Stomach (tissue), 4 donors: ENCODE measurements at regions not wholly inside any gene's neighbourhood (a gene's known extent, or its start where the extent isn't known, plus 50 kb on each side); places are given as distances from the start of the nearest gene placed in this dataset.

Source experiments
- EP300 ChIP-seq: sonication (generic); formaldehyde crosslinking; IDR thresholded peaks from one replicate; pipeline ENCODE4 v1.6.1; 2017; ENCODE audit warnings: antibody characterized with exemption
- POLR2A ChIP-seq, 4 donors: fragments of 450-650 bp; IDR thresholded peaks; one replicate each; pipeline ENCODE4 v1.6.1; 2016; ENCODE audit warnings: antibody characterized with exemption in 4 of 4, control low read depth in 2 of 4, mild to moderate bottlenecking in 1 of 4, moderate library complexity in 1 of 4

DNA sequence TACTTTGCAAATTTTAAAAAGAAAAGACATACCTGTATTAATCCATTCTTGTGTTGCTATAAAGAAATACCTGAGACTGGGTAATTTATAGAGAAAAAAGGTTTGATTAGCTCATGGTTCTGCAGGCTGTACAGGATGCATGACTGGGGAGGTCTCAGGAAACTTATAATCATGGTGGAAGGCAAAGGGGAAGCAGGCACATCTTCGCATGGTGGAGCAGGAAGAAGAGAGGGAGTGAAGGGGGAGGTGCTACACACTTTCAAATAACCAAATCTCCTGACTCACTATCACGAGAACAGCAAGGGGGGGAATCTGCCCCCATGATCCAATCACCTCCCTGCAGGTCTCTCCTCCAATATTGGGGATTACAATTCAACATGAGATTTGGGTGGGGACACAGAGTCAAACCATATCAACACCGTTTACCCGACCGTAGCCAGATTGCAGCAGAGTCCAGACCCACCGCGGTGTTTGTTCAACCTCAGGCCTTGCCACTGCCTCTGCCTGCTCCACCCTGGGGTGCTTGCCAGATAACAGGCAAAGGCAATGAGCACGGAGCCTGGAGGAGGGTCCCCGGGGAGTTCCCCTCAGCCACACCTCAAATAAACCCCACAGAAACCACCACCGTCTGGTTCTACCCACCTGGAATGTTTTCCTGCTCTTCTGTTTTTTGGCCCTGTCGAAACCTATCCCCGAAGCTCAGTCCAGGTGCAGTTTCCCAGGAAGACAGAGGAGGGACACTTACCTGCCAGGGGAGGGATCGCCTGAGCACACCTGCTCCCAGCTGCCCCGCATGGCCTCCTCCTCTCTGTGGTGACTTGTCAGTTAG, 142.2 kb upstream of the AFDN start:
- TF ChIP-seq EP300: no peak
- TF ChIP-seq POLR2A (IDR thresholded peaks at IDR 0.05): no peak
